HCT116 (cell line): ENCODE measurements at regions not wholly inside any gene's neighbourhood (a gene's known extent, or its start where the extent isn't known, plus 50 kb on each side); places are given as distances from the start of the nearest gene placed in this dataset.
A peak's percentile ranks its signal among the peaks of the same experiment; 100 is the strongest.

Source experiments
- CTCF ChIP-seq, 3 experiments: fragments of 200-600 bp in 1 of 3; sonication (generic) in 1 of 3; IDR thresholded peaks in 2 of 3; conservative IDR thresholded peaks in 1 of 3; 2 replicates each; pipeline ENCODE4 v1.5.1; 2012 to 2017; ENCODE audit warnings: low read depth in 2 of 3, low read length in 2 of 3, antibody characterized with exemption in 1 of 3, borderline replicate concordance in 1 of 3, control low read depth in 1 of 3, mild to moderate bottlenecking in 1 of 3, mixed read lengths in 1 of 3, mixed run types in 1 of 3, moderate library complexity in 1 of 3; ENCODE audit not compliant: insufficient read depth in 1 of 3
- ELF1 ChIP-seq: IDR thresholded peaks from 2 replicates; pipeline ENCODE4 v1.6.1; 2012; ENCODE audit warnings: low read depth, borderline replicate concordance
- EZH2phosphoT487 ChIP-seq: fragments of 200-600 bp; IDR thresholded peaks from 2 replicates; pipeline ENCODE4 v1.6.1; 2018; ENCODE audit warnings: antibody characterized with exemption, borderline replicate concordance
- POLR2AphosphoS5 ChIP-seq: IDR thresholded peaks from 2 replicates; pipeline ENCODE4 v1.6.1; 2011; ENCODE audit warnings: mild to moderate bottlenecking, low read depth, low read length, moderate library complexity
- SRF ChIP-seq: IDR thresholded peaks from 2 replicates; pipeline ENCODE4 v1.6.1; 2012; ENCODE audit warnings: low read depth

DNA sequence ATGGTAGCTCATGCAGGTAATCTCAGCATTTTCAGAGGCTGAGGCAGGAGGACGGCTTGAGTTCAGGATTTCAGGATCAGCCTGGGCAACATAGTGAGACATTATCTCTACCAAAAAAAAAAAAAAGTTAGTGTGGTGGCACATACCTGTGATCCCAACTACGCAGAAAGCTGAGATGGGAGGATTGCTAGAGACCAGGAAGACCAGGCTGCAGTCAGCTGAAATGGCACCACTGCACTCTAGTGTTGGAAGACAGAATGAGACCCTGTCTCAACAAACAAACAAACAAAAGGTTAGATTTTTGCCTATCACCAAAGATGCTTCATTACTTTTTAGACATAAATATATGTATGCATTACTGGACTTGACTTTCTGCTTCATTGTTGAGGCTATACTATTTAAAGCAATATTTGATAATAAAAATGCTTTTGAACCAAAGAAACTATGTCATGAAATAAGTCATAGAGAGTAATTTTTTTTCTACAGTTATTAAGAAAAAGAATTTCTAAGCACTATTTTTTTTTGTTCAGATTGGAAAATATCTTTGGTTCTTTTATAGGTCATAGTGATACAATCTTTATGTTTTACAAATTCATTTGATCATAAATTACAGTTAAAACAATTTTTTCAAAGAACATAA, 1180.1 kb upstream of the ATXN8OS start:
- TF ChIP-seq CTCF (IDR thresholded peaks at IDR 0.05 in 2 of 3, conservative IDR thresholded peaks at IDR 0.05 in 1 of 3; ENCODE audit: borderline replicate concordance in 1 of 3, insufficient read depth in 1 of 3, low read depth in 2 of 3, low read length in 2 of 3) (peak; percentile 16 to 65 (median 52); a peak in 4 of 6 replicates), EZH2phosphoT487 (no peak), SRF (no peak), POLR2AphosphoS5 (no peak), ELF1 (no peak)
